OCI-LY3 (cell line): ENCODE measurements at regions not wholly inside any gene's neighbourhood (a gene's known extent, or its start where the extent isn't known, plus 50 kb on each side); places are given as distances from the start of the nearest gene placed in this dataset.

Experiments used
- EZH2phosphoT487 ChIP-seq: fragments of 200-600 bp; shearing (Covaris generic); IDR thresholded peaks from 2 replicates; pipeline ENCODE4 v1.6.1; 2018; ENCODE audit warnings: antibody characterized with exemption, mixed run types, low read depth
- TF ChIP-seq, protein P1 (sequence below): fragments of 200-600, 300-600 bp; sonication (generic); IDR thresholded peaks from 2 replicates; pipeline ENCODE4 v1.5.1; 2014; ENCODE audit warnings: antibody characterized with exemption, low read length, low read depth

DNA sequence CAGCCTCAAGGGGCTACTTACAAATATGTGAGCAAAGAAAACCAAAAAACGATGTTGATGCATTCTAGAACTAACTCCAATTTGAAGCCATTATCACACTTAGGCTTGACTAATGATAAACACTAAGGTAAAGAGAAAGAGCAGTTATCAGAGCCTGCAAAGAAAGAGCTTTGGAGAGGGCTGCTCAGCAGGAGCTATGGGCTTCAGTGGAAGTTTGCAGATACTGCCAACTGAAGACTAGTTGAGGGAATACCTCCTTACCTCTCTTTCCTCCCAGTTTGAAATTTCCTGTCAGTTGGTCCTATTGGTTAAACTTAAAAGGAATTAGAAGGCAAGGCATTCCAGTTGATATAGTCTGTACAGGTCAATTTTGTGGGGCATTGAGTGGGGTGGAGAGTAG, 498.1 kb upstream of the POT1 start:
- TF ChIP-seq, protein P1, sequence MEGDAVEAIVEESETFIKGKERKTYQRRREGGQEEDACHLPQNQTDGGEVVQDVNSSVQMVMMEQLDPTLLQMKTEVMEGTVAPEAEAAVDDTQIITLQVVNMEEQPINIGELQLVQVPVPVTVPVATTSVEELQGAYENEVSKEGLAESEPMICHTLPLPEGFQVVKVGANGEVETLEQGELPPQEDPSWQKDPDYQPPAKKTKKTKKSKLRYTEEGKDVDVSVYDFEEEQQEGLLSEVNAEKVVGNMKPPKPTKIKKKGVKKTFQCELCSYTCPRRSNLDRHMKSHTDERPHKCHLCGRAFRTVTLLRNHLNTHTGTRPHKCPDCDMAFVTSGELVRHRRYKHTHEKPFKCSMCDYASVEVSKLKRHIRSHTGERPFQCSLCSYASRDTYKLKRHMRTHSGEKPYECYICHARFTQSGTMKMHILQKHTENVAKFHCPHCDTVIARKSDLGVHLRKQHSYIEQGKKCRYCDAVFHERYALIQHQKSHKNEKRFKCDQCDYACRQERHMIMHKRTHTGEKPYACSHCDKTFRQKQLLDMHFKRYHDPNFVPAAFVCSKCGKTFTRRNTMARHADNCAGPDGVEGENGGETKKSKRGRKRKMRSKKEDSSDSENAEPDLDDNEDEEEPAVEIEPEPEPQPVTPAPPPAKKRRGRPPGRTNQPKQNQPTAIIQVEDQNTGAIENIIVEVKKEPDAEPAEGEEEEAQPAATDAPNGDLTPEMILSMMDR = no peak
- no peak for TF ChIP-seq EZH2phosphoT487
